Keratinocyte (primary cell): ENCODE measurements at regions not wholly inside any gene's neighbourhood (a gene's known extent, or its start where the extent isn't known, plus 50 kb on each side); places are given as distances from the start of the nearest gene placed in this dataset.

Source experiments
- EZH2 ChIP-seq: IDR thresholded peaks from one replicate; pipeline ENCODE4 v1.6.1; 2012; ENCODE audit warnings: inconsistent platforms, mild to moderate bottlenecking, low read length, moderate library complexity
- TF ChIP-seq, protein P1 (sequence below), 3 experiments: IDR thresholded peaks in 1 of 3; conservative IDR thresholded peaks in 1 of 3; optimal IDR thresholded peaks in 1 of 3; 2 replicates in 2 of 3; 3 replicates in 1 of 3; pipeline versions ENCODE3 to v1.5.1; 2011; ENCODE audit warnings: low read length in 3 of 3, mild to moderate bottlenecking in 3 of 3, moderate library complexity in 2 of 3, control low read depth in 1 of 3, inconsistent platforms in 1 of 3; ENCODE audit not compliant: insufficient read depth in 2 of 3; ENCODE audit errors: extremely low read depth in 1 of 3

- TF ChIP-seq, protein P1, sequence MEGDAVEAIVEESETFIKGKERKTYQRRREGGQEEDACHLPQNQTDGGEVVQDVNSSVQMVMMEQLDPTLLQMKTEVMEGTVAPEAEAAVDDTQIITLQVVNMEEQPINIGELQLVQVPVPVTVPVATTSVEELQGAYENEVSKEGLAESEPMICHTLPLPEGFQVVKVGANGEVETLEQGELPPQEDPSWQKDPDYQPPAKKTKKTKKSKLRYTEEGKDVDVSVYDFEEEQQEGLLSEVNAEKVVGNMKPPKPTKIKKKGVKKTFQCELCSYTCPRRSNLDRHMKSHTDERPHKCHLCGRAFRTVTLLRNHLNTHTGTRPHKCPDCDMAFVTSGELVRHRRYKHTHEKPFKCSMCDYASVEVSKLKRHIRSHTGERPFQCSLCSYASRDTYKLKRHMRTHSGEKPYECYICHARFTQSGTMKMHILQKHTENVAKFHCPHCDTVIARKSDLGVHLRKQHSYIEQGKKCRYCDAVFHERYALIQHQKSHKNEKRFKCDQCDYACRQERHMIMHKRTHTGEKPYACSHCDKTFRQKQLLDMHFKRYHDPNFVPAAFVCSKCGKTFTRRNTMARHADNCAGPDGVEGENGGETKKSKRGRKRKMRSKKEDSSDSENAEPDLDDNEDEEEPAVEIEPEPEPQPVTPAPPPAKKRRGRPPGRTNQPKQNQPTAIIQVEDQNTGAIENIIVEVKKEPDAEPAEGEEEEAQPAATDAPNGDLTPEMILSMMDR (optimal IDR thresholded peaks at IDR 0.05 in 1 of 3, IDR thresholded peaks at IDR 0.05 in 1 of 3, conservative IDR thresholded peaks at IDR 0.05 in 1 of 3; ENCODE audit: extremely low read depth in 1 of 3, insufficient read depth in 2 of 3, low read length in 3 of 3): no peak
- TF ChIP-seq EZH2: no peak
These were observed 305.7 kb upstream of the PKDCC start for GRCh38 chr2:41741951-41742595.
